HEK293 (cell line): ENCODE measurements at regions not wholly inside any gene's neighbourhood (a gene's known extent, or its start where the extent isn't known, plus 50 kb on each side); places are given as distances from the start of the nearest gene placed in this dataset.

Experiments
- SALL2 ChIP-seq: fragments of 450-650 bp; formaldehyde crosslinking; IDR thresholded peaks from 2 replicates; pipeline ENCODE4 v1.5.0; 2017; ENCODE audit warnings: missing biosample characterization, mild to moderate bottlenecking, missing genetic modification characterization, borderline replicate concordance
- TCF7L2 ChIP-seq: IDR thresholded peaks from 2 replicates; pipeline ENCODE4 v1.6.1; 2011; ENCODE audit warnings: low read depth, mild to moderate bottlenecking, inconsistent platforms, low read length, moderate library complexity, borderline replicate concordance
- TRIM28 ChIP-seq: IDR thresholded peaks from 2 replicates; pipeline ENCODE4 v1.6.1; 2011; ENCODE audit warnings: low read length, control low read depth, borderline replicate concordance
- YY1 ChIP-seq: fragments of 450-650 bp; formaldehyde crosslinking; IDR thresholded peaks from 2 replicates; pipeline ENCODE4 v1.5.1; 2018; ENCODE audit warnings: missing biosample characterization, missing genetic modification characterization
- ZNF114 ChIP-seq: fragments of 450-650 bp; formaldehyde crosslinking; IDR thresholded peaks from 2 replicates; pipeline ENCODE4 v1.5.0; 2017; ENCODE audit warnings: missing biosample characterization, missing genetic modification characterization
- ZNF133 ChIP-seq: fragments of 450-650 bp; formaldehyde crosslinking; IDR thresholded peaks from 2 replicates; pipeline ENCODE4 v1.5.1; 2016; ENCODE audit warnings: missing biosample characterization, missing genetic modification characterization
- ZNF239 ChIP-seq: fragments of 450-650 bp; formaldehyde crosslinking; IDR thresholded peaks from 2 replicates; pipeline ENCODE4 v1.5.1; 2016; ENCODE audit warnings: missing biosample characterization, missing genetic modification characterization
- ZNF292 ChIP-seq: fragments of 450-650 bp; formaldehyde crosslinking; IDR thresholded peaks from 2 replicates; pipeline ENCODE4 v1.5.1; 2016; ENCODE audit warnings: low read depth, missing biosample characterization, missing genetic modification characterization, borderline replicate concordance
- ZNF501 ChIP-seq: fragments of 450-650 bp; formaldehyde crosslinking; IDR thresholded peaks from 2 replicates; pipeline ENCODE4 v1.5.1; 2016; ENCODE audit warnings: missing biosample characterization, missing genetic modification characterization
- ZNF521 ChIP-seq: fragments of 450-650 bp; formaldehyde crosslinking; IDR thresholded peaks from 2 replicates; pipeline ENCODE4 v1.5.1; 2017; ENCODE audit warnings: missing biosample characterization, mild to moderate bottlenecking, missing genetic modification characterization
- TF ChIP-seq, protein P1 (sequence below): fragments of 450-650 bp; formaldehyde crosslinking; IDR thresholded peaks from 2 replicates; pipeline ENCODE4 v1.5.1; 2016; ENCODE audit warnings: missing biosample characterization, missing genetic modification characterization
- TF ChIP-seq, protein P2 (sequence below): fragments of 450-650 bp; formaldehyde crosslinking; IDR thresholded peaks from 2 replicates; pipeline ENCODE4 v1.5.1; 2016; ENCODE audit warnings: missing biosample characterization, missing genetic modification characterization
- TF ChIP-seq, protein P3 (sequence below): fragments of 450-650 bp; formaldehyde crosslinking; IDR thresholded peaks from 2 replicates; pipeline ENCODE4 v1.5.1; 2016; ENCODE audit warnings: missing biosample characterization, missing genetic modification characterization, low read depth

DNA sequence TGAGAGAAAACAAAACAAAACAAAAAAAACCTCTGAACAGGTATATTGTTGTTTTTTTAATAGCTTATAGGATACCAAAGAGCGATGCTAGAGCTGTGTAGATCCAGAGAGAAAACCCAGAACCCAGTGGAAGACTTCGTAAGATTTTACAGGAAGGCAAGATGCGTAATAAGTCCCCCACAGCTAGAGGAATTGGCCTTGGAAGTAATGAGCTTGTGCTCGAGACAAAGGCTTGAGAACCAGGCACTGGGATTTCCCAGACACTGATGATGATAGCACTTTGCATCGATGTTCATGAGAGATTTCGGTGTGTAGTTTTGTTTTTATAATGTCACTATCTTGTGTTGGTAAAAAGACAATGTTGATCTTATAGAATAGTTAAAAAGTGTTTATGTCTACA lies 821.5 kb upstream of the IGFBP3 start:
- TF ChIP-seq ZNF292 = no peak
- no peak for TF ChIP-seq ZNF501 (tag by site-specific recombination)
- TF ChIP-seq, protein P1, sequence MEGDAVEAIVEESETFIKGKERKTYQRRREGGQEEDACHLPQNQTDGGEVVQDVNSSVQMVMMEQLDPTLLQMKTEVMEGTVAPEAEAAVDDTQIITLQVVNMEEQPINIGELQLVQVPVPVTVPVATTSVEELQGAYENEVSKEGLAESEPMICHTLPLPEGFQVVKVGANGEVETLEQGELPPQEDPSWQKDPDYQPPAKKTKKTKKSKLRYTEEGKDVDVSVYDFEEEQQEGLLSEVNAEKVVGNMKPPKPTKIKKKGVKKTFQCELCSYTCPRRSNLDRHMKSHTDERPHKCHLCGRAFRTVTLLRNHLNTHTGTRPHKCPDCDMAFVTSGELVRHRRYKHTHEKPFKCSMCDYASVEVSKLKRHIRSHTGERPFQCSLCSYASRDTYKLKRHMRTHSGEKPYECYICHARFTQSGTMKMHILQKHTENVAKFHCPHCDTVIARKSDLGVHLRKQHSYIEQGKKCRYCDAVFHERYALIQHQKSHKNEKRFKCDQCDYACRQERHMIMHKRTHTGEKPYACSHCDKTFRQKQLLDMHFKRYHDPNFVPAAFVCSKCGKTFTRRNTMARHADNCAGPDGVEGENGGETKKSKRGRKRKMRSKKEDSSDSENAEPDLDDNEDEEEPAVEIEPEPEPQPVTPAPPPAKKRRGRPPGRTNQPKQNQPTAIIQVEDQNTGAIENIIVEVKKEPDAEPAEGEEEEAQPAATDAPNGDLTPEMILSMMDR = no peak
- TF ChIP-seq ZNF133 (tag by site-specific recombination) = no peak
- TF ChIP-seq ZNF114 (tag by site-specific recombination) = no peak
- TF ChIP-seq TRIM28 = no peak
- no peak for TF ChIP-seq SALL2
- TF ChIP-seq ZNF521 (tag by site-specific recombination) = no peak
- TF ChIP-seq YY1 = no peak
- TF ChIP-seq TCF7L2 = no peak
- TF ChIP-seq, protein P2, sequence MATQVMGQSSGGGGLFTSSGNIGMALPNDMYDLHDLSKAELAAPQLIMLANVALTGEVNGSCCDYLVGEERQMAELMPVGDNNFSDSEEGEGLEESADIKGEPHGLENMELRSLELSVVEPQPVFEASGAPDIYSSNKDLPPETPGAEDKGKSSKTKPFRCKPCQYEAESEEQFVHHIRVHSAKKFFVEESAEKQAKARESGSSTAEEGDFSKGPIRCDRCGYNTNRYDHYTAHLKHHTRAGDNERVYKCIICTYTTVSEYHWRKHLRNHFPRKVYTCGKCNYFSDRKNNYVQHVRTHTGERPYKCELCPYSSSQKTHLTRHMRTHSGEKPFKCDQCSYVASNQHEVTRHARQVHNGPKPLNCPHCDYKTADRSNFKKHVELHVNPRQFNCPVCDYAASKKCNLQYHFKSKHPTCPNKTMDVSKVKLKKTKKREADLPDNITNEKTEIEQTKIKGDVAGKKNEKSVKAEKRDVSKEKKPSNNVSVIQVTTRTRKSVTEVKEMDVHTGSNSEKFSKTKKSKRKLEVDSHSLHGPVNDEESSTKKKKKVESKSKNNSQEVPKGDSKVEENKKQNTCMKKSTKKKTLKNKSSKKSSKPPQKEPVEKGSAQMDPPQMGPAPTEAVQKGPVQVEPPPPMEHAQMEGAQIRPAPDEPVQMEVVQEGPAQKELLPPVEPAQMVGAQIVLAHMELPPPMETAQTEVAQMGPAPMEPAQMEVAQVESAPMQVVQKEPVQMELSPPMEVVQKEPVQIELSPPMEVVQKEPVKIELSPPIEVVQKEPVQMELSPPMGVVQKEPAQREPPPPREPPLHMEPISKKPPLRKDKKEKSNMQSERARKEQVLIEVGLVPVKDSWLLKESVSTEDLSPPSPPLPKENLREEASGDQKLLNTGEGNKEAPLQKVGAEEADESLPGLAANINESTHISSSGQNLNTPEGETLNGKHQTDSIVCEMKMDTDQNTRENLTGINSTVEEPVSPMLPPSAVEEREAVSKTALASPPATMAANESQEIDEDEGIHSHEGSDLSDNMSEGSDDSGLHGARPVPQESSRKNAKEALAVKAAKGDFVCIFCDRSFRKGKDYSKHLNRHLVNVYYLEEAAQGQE (tag by site-specific recombination) = no peak
- TF ChIP-seq, protein P3, sequence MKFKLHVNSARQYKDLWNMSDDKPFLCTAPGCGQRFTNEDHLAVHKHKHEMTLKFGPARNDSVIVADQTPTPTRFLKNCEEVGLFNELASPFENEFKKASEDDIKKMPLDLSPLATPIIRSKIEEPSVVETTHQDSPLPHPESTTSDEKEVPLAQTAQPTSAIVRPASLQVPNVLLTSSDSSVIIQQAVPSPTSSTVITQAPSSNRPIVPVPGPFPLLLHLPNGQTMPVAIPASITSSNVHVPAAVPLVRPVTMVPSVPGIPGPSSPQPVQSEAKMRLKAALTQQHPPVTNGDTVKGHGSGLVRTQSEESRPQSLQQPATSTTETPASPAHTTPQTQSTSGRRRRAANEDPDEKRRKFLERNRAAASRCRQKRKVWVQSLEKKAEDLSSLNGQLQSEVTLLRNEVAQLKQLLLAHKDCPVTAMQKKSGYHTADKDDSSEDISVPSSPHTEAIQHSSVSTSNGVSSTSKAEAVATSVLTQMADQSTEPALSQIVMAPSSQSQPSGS (tag by site-specific recombination) = no peak
- no peak for TF ChIP-seq ZNF239 (tag by site-specific recombination)
